ENCODE measurements at regions not wholly inside any gene's neighbourhood (a gene's known extent, or its start where the extent isn't known, plus 50 kb on each side); places are given as distances from the start of the nearest gene placed in this dataset.

- Histone ChIP-seq H4K20me1 (replicated peaks in 1 of 2; ENCODE audit: control insufficient read depth in 1 of 2, insufficient read depth in 2 of 2, low read length in 2 of 2) (no peaks in the 10 kb centered on the region), H3K36me3 (ENCODE audit: control insufficient read depth in 2 of 4, insufficient read depth in 4 of 4, low read length in 3 of 4) (no peaks in the 10 kb centered on the region; a peak in 1 of 8 replicates), H3K27me3 (replicated peaks in 1 of 4; ENCODE audit: control insufficient read depth in 3 of 4, extremely low read depth in 1 of 4, insufficient read depth in 3 of 4, low read length in 3 of 4) (no peaks in the 10 kb centered on the region), H3K79me2 (ENCODE audit: control insufficient read depth in 1 of 2, insufficient read depth in 2 of 2, low read length in 2 of 2) (no peaks in the 10 kb centered on the region), H4K91ac (replicated peaks; ENCODE audit: insufficient read length, low read length) (no peak overlapping the region), H2BK15ac (ENCODE audit: low read length) (no peak overlapping the region), H2BK20ac (ENCODE audit: low read length) (no peak overlapping the region), H2BK12ac (ENCODE audit: low read depth, low read length) (no peak overlapping the region), H3K4me3 (ENCODE audit: extremely low read depth in 1 of 4, insufficient read depth in 2 of 4, low read depth in 3 of 4, low read length in 4 of 4) (no peak overlapping the region), H2AK5ac (ENCODE audit: low read depth, low read length) (no peak overlapping the region), H3K4me2 (ENCODE audit: insufficient read depth in 1 of 2, low read depth in 2 of 2, low read length in 2 of 2) (no peak overlapping the region), H4K5ac (ENCODE audit: insufficient read length, low read depth, low read length) (no peak overlapping the region), H2BK5ac (ENCODE audit: low read depth, low read length) (no peak overlapping the region), H2AFZ (ENCODE audit: low read length) (no peak overlapping the region), H3K4ac (replicated peaks; ENCODE audit: insufficient read length, low read depth, low read length) (no peak overlapping the region), H3K56ac (replicated peaks; ENCODE audit: insufficient read length, low read depth, low read length) (no peak overlapping the region), H3K23ac (ENCODE audit: insufficient read length) (no peak overlapping the region), H3K14ac (ENCODE audit: insufficient read length) (no peak overlapping the region), H3K18ac (ENCODE audit: extremely low read depth, low read length) (no peak overlapping the region), H3K4me1 (replicated peaks in 1 of 4; ENCODE audit: control insufficient read depth in 3 of 4, insufficient read depth in 4 of 4, low read length in 3 of 4) (peaks cover 0 to 4% (median 0%) of the 10 kb centered on the region in 4 experiments; a peak in 1 of 7 replicates), H3K23me2 (ENCODE audit: low read depth, low read length) (no peaks in the 10 kb centered on the region), H3K27ac (ENCODE audit: low read depth, low read length) (no peak overlapping the region), H2BK120ac (replicated peaks; ENCODE audit: low read depth, low read length) (no peak overlapping the region), H3K79me1 (ENCODE audit: low read depth, low read length) (no peaks in the 10 kb centered on the region), H3K9ac (replicated peaks in 1 of 4; ENCODE audit: extremely low read depth in 1 of 4, low read depth in 3 of 4, low read length in 3 of 4) (no peak overlapping the region), H4K8ac (ENCODE audit: extremely low read depth, insufficient read depth, low read length) (no peak overlapping the region), H3K9me3 (ENCODE audit: insufficient read depth in 2 of 2, low read depth in 1 of 2, low read length in 1 of 2) (no peaks in the 10 kb centered on the region)
- WGBS, 2 experiments (ENCODE audit: extremely low coverage in 1 of 2, insufficient coverage in 1 of 2, insufficient read length in 1 of 2, insufficient replicate concordance in 2 of 2, low coverage in 1 of 2, low lambda C conversion rate in 2 of 2, missing lambda C conversion rate in 1 of 2) = 93% methylated on average over 3 of the region's 3 CpGs; no CpG with 5 or more reads in 1 of the 2 experiments
- no peak for DNase-seq (ENCODE audit: low read depth in 1 of 2, low spot score in 2 of 2)
- ChIA-PET CTCF (ENCODE audit: partially characterized antibody) (interaction anchor here (0.8 kb wide), 1 partner anchor 9 kb away, joined by 5 read pairs; no protein-coding TSS in a partner anchor), POLR2A (ENCODE audit: partially characterized antibody) (no interaction called here)
- FAIRE-seq = no peak
- TF ChIP-seq EGR1 (IDR thresholded peaks at IDR 0.05; ENCODE audit: borderline replicate concordance, low read depth, low read length) (no peak), MAX (IDR thresholded peaks at IDR 0.05) (no peak), POU5F1 (IDR thresholded peaks at IDR 0.05; ENCODE audit: low read depth, low read length) (no peak), CEBPB (IDR thresholded peaks at IDR 0.05; ENCODE audit: low read depth, low read length) (no peak), JUND (IDR thresholded peaks at IDR 0.05; ENCODE audit: low read length) (no peak), GABPA (IDR thresholded peaks at IDR 0.05; ENCODE audit: borderline replicate concordance, insufficient read depth, low read length) (no peak), SIRT6 (IDR thresholded peaks at IDR 0.05; ENCODE audit: low read length) (no peak), TBP (IDR thresholded peaks at IDR 0.05; ENCODE audit: low read depth, low read length) (no peak), NRF1 (IDR thresholded peaks at IDR 0.05; ENCODE audit: low read depth, low read length) (no peak), BCL11A (IDR thresholded peaks at IDR 0.05; ENCODE audit: low read depth in 2 of 2, low read length in 2 of 2) (no peak), KDM5A (IDR thresholded peaks at IDR 0.05; ENCODE audit: low read length) (no peak), EZH2 (IDR thresholded peaks at IDR 0.05; ENCODE audit: low read depth, low read length, severe bottlenecking) (no peak), CBX5 (IDR thresholded peaks at IDR 0.05; ENCODE audit: low read depth, low read length) (no peak), KDM4A (IDR thresholded peaks at IDR 0.05; ENCODE audit: low read depth, low read length, severe bottlenecking) (no peak), RAD21 (IDR thresholded peaks at IDR 0.05 in 1 of 2, conservative IDR thresholded peaks at IDR 0.05 in 1 of 2; ENCODE audit: low read depth in 2 of 2, low read length in 2 of 2) (no peak), HDAC6 (IDR thresholded peaks at IDR 0.05; ENCODE audit: low read depth, low read length) (no peak)
Measured at GRCh38 chr12:74401966-74402365, 135.7 kb upstream of the ATXN7L3B start.

Measured in H1 (cell line).